ENCODE measurements at regions not wholly inside any gene's neighbourhood (a gene's known extent, or its start where the extent isn't known, plus 50 kb on each side); places are given as distances from the start of the nearest gene placed in this dataset.
"Not testable (repeated sequence)": the region's sequence is repeated elsewhere in the genome, so short reads cannot be mapped to it uniquely, and the experiment has no call there.

- TF ChIP-seq CTCF (IDR thresholded peaks at IDR 0.05; ENCODE audit: low read depth, low read length) = no peak
- no peak overlapping the region for H3K4me3 ChIP-seq (ENCODE audit: low read depth, low read length)
Observed at GRCh38 chr4:160567634-160568033, 1464.8 kb downstream of the RAPGEF2 start.

GRCh38 chr4:160570271-160570670 lies 1467.4 kb downstream of the RAPGEF2 start:
- TF ChIP-seq CTCF (IDR thresholded peaks at IDR 0.05; ENCODE audit: low read depth, low read length) = no peak
- H3K4me3 ChIP-seq (ENCODE audit: low read depth, low read length) = no peak overlapping the region

GRCh38 chr4:160574272-160574671 lies 1471.4 kb downstream of the RAPGEF2 start:
- not testable (repeated sequence) for H3K4me3 ChIP-seq (ENCODE audit: low read depth, low read length)

- H3K4me3 ChIP-seq (ENCODE audit: low read depth, low read length) = no peak overlapping the region
- no peak for TF ChIP-seq CTCF (IDR thresholded peaks at IDR 0.05; ENCODE audit: low read depth, low read length)
Observed at GRCh38 chr4:160580581-160580980, 1477.7 kb downstream of the RAPGEF2 start.

- H3K4me3 ChIP-seq (ENCODE audit: low read depth, low read length) = no peak overlapping the region
- no peak for TF ChIP-seq CTCF (IDR thresholded peaks at IDR 0.05; ENCODE audit: low read depth, low read length)
Observed at GRCh38 chr4:160592258-160592657, 1489.4 kb downstream of the RAPGEF2 start.

GRCh38 chr4:160595646-160596045 lies 1492.8 kb downstream of the RAPGEF2 start:
- no peak overlapping the region for H3K4me3 ChIP-seq (ENCODE audit: low read depth, low read length)
- no peak for TF ChIP-seq CTCF (IDR thresholded peaks at IDR 0.05; ENCODE audit: low read depth, low read length)

- no peak for TF ChIP-seq CTCF (IDR thresholded peaks at IDR 0.05; ENCODE audit: low read depth, low read length)
- H3K4me3 ChIP-seq (ENCODE audit: low read depth, low read length) = no peak overlapping the region
Observed at GRCh38 chr4:160604541-160604940, 1501.7 kb downstream of the RAPGEF2 start.

GRCh38 chr4:160611181-160611580 lies 1508.3 kb downstream of the RAPGEF2 start:
- H3K4me3 ChIP-seq (ENCODE audit: low read depth, low read length) = no peak overlapping the region
- no peak for TF ChIP-seq CTCF (IDR thresholded peaks at IDR 0.05; ENCODE audit: low read depth, low read length)
